HG03460 (cell line): ENCODE measurements at regions not wholly inside any gene's neighbourhood (a gene's known extent, or its start where the extent isn't known, plus 50 kb on each side); places are given as distances from the start of the nearest gene placed in this dataset.
A peak's percentile ranks its signal among the peaks of the same experiment; 100 is the strongest.
"Not testable (repeated sequence)": the region's sequence is repeated elsewhere in the genome, so short reads cannot be mapped to it uniquely, and the experiment has no call there.

Source experiments
- ATAC-seq: cut with Tn5 transposase; IDR thresholded peaks from one replicate; pipeline ENCODE4 v1.9.1; 2021; ENCODE audit not compliant: unreplicated experiment

GRCh38 chr2:195118276-195118675 is 538.8 kb upstream of the SLC39A10 start:
- no peak for ATAC-seq

GRCh38 chr2:195117011-195117410 is 540.0 kb upstream of the SLC39A10 start:
- ATAC-seq, result no peak

GRCh38 chr2:195115738-195116137 is 541.3 kb upstream of the SLC39A10 start:
- ATAC-seq, result no peak

DNA sequence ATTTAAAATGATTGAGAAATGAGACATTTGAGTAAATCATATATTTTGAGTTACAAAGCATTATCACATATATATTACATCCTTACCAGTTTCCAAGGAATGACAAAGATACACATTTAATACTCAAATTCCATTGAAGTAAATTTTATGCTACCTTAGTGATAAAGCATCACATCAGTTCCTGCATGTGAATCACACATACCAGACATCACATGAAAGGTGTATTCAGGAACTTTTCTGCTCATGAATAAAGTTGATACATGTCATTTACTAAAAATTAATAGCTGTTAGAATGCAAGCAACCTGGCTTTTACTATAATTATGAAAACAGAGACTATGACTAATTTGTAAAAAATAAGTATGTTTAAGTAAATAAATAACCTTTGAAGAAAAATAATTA is 548.8 kb upstream of the SLC39A10 start:
- no peak for ATAC-seq

GRCh38 chr2:195106681-195107380 is 550.2 kb upstream of the SLC39A10 start:
- ATAC-seq, result no peak

DNA sequence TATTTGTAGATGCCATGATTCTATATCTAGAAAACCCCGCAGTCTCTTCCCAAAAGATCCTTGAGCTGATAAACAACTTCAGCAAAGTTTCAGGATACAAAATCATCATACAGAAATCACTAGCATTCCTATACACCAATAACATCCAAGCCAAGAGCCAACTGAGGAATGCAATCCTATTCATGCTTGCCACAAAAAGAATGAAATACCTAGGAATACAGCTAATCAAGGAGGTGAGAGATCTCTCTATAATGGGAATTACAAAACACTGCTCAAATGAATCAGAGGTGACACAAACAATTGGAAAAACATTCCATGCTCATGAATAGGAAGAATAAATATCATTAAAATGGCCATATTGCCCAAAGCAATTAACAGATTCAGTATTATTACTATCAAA is 551.4 kb upstream of the SLC39A10 start:
- ATAC-seq, result no peak

DNA sequence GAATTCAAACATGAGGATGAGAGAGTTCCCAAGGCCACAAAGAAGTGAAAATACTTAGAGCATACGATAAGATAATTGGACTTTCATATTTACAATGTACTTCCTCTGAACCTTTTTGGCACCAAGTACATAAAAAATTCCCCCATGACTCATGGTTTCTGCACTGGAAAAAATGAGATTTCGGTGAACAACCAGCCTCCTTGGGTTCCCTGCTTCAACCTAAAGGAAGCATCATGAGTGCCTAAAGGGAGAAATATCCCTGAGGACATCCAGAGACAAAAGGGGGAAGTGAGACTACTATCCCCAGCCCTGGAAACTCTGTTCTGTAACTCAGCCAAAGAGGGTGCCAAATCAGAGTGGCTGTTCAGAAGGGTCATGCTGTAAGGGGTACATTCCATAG is 562.7 kb upstream of the SLC39A10 start:
- no peak for ATAC-seq

- ATAC-seq, result no peak
These were observed 564.7 kb upstream of the SLC39A10 start for GRCh38 chr2:195092341-195092740.

DNA sequence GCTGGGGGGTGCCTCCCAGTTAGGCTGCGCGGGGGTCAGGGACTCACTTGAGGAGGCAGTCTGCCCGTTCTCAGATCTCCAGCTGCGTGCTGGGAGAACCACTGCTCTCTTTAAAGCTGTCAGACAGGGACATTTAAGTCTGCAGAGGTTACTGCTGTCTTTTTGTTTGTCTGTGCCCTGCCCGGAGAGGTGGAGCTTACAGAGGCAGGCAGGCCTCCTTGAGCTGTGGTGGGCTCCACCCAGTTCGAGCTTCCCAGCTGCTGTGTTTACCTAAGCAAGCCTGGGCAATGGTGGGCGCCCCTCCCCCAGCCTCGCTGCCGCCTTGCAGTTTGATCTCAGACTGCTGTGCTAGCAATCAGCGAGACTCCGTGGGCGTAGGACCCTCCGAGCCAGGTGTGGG is 584.2 kb upstream of the SLC39A10 start:
- ATAC-seq, result not testable (repeated sequence)

DNA sequence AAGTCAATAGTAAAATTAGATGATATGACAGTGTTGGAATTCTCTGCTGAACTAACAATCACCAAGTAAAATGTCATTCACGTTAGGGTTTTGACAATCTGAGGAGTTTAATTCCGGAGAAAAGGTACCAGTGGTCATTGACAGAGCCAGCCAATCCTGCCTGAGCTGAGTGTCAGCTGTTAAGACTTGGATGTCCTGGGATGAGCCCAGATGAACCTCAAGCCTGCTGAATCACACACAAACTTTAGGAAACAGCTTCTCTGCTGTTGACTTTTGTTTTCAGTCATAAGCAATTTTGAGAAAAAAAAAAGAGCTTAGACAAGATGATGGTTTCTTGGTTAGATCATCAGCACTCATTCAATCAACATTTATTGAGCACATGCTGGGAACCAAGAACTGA is 600.0 kb upstream of the SLC39A10 start:
- no peak for ATAC-seq

- ATAC-seq, result no peak
These were observed 601.0 kb upstream of the SLC39A10 start for GRCh38 chr2:195055996-195056395.

- ATAC-seq, result no peak
These were observed 605.6 kb upstream of the SLC39A10 start for GRCh38 chr2:195051401-195051800.

- peak; percentile 82 for ATAC-seq
These were observed 607.5 kb upstream of the SLC39A10 start for GRCh38 chr2:195049372-195050031.

DNA sequence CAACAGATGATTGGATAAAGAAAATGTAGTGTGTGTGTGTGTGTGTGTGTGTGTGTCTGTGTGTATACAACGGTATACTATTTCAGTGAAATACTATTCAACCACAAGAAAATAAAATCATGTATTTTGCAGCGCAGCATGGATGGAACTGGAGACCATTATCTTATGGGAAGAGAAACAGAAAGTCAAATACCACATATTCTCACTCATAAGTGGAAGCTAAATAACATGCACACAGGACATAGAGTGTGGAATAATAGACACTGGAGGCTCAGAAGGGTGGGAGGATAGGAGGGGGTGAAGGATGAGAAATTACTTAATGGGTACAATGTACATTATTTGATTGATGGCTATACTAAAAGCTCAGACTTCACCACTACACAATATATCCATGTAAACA is 609.1 kb upstream of the SLC39A10 start:
- no peak for ATAC-seq

DNA sequence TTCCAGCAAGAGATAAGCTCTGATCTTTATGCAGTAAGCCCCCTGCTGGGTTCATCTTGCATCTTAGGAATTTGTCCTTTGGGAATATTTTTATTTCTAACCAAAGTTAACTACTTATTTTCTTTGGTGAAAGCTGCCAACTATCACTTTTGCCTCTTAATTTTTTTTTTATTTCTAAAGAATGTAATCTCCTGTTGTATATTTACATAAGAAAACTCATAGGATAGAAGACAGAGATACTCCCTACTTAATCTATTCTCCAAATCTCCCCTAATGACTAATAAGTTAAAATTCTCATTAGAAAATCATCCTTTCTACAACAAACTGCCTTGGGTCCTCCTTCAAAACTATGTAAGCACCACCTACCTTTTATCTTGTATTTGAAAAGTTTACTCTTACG is 612.2 kb upstream of the SLC39A10 start:
- ATAC-seq, result no peak

DNA sequence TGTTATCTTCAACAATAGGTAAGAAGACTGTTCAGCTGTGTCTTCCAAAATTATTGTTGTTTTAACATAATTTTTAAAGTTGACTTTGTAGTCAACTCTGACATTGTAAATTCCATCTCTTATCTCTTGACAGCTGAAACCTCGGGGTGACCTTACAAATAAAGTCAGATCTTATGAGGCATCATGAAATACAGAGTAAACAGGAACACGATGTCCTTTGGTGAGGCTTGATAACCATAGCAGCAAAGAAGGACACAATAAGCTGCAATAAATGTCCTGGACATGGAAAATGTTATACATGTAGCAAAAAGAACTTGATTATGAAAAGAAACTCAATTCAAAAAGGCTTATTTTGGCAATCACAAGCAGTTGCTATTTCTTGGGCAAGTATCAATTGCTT is 618.9 kb upstream of the SLC39A10 start:
- ATAC-seq, result no peak

- no peak for ATAC-seq
These were observed 620.0 kb upstream of the SLC39A10 start for GRCh38 chr2:195037045-195037444.

GRCh38 chr2:195031411-195031810 is 625.6 kb upstream of the SLC39A10 start:
- ATAC-seq, result no peak

DNA sequence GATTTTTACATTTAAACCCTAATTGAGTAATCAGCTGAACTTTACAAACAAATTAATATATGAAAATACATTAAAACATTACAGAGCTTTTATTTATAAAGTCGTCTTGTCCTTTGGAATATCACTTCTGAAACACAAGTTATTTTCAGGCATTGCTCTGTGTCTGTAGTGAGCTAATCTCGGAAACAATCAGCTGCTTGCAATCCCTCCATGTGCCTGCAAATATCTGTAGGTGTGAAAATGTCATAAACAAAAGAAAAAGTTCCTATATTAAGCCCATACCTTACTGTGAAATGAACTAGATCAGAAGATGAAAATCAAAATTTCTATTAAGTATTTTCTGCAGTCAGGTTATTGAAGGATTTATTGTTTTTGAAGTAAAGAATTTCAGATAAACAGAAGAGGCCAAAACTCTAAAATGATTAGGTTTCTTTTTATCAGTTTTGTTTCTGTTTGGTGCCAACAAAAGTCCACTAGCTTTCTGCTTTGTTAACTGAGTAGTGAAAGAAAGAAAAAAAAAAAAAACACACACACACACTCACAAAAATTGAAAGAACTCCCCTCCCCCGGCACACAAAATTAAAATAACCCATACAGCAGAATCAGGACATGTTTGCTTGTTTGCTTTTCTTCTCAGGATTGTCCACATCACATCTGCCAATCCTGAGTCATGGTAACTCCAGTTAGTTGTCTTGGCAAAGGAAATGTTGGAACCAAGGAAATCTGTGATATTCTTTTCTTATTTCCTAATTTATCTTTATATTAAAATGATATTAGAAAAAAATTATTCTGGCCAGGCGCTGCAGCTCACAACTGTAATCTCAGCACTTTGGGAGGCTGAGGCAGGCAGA is 627.0 kb upstream of the SLC39A10 start:
- no peak for ATAC-seq

DNA sequence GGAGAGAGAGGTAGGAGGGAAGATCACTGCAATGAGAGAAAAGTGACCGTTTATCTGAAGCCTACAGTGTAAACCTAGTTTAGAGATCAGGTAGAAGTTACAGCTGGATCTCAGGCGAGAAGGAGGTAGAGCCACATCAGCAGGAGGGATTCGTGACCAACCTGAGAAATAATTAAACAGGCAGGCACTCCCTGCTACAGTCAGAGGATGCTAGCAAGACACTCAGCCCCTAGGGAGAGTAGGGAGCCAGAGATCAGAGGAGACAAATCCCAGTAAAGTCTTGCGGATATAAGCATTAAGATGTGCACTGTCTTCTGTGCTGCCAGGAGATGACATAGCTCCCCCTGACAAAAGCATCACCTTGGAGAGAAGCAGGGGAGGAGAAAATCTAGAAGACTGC is 629.1 kb upstream of the SLC39A10 start:
- ATAC-seq, result no peak

GRCh38 chr2:195026261-195026660 is 630.8 kb upstream of the SLC39A10 start:
- ATAC-seq, result no peak

DNA sequence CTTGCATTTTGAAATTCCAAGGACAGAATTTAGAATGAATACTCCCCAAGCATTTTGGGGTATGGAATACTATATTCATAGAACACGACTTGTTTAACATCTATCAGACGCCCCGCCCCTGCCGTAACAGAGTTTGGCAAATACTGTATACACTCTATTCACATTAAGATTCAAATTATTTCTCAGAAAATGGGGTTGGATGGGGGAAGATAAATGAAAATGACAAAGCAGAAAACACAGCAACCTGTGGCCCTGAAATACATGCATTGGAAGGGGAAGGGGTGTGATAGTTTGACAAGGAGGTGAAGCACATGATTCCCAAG is 634.6 kb upstream of the SLC39A10 start:
- ATAC-seq, result no peak
